GM12872 (cell line): ENCODE measurements at regions not wholly inside any gene's neighbourhood (a gene's known extent, or its start where the extent isn't known, plus 50 kb on each side); places are given as distances from the start of the nearest gene placed in this dataset.

ENCODE experiments used
- TF ChIP-seq, protein P1 (sequence below): IDR thresholded peaks from 3 replicates; pipeline ENCODE4 v1.5.1; 2011; ENCODE audit warnings: low read depth, mild to moderate bottlenecking, low read length, moderate library complexity; ENCODE audit not compliant: insufficient read depth

DNA sequence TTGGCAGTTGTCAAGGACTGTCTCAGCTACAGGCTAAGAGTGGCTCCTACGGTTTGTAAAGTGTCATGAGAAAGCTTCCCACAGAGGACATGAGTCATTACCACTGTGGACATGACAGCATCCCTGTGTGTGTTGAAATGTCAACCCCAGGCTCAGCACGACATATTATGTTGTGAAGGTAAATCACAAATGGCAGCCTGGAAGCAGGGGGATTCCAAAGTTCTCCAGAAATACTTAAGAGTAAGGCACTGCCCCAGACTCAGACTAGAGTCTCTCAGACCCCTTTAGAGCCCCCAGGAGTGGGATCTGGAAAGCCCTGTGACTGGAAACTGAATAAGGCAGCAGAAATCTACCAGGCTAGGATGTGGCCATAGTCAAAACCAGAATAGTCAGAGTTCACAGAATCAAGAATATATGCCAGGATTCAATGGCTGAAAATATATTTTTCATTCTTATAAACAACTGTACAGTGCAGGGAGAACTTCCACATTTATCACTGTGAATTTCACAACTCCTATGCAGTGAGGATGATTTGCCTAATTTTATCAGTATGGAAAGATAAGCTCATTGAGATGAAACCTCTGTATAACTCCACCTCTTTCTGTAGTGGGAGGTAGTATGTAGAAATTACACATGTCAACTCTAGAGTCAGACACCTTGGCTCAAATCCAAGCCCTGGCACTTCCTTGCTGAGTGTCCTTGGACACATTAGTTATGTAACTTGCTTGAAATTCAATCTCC lies 237.1 kb upstream of the CFAP20DC start:
- TF ChIP-seq, protein P1, sequence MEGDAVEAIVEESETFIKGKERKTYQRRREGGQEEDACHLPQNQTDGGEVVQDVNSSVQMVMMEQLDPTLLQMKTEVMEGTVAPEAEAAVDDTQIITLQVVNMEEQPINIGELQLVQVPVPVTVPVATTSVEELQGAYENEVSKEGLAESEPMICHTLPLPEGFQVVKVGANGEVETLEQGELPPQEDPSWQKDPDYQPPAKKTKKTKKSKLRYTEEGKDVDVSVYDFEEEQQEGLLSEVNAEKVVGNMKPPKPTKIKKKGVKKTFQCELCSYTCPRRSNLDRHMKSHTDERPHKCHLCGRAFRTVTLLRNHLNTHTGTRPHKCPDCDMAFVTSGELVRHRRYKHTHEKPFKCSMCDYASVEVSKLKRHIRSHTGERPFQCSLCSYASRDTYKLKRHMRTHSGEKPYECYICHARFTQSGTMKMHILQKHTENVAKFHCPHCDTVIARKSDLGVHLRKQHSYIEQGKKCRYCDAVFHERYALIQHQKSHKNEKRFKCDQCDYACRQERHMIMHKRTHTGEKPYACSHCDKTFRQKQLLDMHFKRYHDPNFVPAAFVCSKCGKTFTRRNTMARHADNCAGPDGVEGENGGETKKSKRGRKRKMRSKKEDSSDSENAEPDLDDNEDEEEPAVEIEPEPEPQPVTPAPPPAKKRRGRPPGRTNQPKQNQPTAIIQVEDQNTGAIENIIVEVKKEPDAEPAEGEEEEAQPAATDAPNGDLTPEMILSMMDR: no peak

- TF ChIP-seq, protein P1: no peak
Measured at GRCh38 chr3:59285560-59285959, 235.7 kb upstream of the CFAP20DC start.

DNA sequence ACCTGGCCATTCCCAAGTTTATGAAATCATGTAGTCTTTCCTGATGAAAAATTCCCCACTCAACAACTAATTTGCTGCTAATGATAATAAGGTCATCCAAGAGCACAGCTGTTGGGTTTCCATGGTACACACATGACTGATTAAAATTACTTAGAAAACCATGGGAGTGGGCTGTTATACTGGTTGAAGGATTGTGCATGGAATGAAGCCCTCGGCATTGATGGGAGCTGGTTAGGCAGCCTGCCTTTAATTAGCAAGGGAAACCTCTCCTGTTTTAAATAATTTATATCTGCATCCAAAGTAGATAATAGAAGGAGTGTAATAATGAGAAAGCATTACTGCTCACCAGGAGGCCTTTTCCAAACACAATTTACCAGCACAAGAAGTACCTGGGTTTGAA lies 235.1 kb upstream of the CFAP20DC start:
- TF ChIP-seq, protein P1: no peak

DNA sequence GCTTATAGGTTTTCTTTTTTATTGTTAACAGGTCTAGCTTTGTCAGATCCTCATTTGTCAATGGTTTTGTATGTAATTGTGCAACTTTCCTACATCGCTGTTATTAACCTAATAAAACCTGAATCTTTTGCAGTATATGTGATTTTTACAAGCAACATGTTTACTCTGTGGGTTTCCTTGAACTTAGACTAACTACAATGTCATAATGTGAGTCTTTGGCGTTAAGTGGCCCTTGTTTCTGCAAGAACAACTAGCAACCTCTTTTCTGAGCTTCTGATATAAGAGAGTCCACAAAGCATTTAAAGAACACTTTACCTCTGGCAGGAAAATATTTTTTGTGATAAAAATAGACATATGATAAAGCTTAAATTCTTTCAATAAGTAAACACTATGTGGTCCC lies 230.3 kb upstream of the CFAP20DC start:
- TF ChIP-seq, protein P1: no peak

DNA sequence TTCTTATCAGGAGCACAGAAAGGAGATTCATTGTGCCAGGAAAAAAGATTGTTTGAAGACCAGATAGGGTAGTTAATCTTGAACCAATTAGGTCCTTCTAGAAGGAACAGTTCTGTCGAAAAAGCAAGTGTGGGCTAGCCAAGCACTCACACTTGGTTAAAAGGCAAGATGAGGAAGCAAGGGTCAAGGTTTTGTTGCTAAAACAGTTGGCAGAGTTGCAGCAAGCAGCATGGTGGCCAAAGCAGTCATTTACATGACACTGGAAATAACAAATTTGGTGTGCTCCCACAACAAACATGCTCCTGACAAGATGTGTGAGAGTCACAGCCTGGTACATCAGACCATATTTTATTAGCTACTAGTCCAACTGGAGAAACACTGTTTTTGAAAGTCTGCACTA lies 228.0 kb upstream of the CFAP20DC start:
- TF ChIP-seq, protein P1: no peak

DNA sequence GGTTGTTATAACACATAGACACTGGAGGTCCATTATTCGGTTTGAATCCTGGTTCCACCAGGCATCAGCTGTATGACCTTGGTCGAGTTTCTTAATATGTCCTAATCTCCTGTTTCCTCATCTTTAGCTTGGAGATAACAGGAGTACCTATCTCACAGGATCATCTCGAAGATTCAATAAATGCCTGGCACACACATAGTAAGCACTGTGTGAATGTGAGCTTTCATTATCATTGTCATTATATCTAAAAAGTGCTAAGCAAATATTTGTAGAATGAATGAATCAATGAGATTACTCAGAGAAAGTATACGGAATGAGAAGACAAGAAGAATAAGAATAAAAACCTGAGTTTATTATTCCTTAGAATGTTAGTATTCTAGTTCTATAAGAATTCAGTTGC lies 227.4 kb upstream of the CFAP20DC start:
- TF ChIP-seq, protein P1: no peak

DNA sequence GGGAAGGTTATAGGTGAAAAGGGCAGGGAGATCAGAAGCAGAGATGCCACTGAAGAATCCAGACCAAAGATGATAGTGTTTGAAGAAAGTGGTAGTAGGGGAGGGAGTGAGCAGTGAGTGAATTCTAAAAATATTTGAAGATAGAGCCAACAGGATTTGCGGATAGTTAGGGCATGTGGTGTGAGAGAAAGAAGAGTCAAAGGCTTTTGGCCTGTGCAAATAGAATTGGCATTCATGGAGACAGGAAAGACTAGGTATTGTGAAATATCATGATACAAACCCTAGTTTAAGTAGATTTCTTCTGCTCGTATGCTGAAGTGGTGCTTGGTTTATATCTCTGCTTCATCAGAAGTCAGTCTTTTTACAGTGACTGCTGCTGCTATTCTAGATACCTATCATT lies 224.2 kb upstream of the CFAP20DC start:
- TF ChIP-seq, protein P1: no peak
